Hematopoietic multipotent progenitor cell treated with erythropoietin and hydrocortisone succinate and interleukin-3 and kit ligand, for 6 days (in vitro differentiated cells): ENCODE measurements at regions not wholly inside any gene's neighbourhood (a gene's known extent, or its start where the extent isn't known, plus 50 kb on each side); places are given as distances from the start of the nearest gene placed in this dataset.
A peak's percentile ranks its signal among the peaks of the same experiment; 100 is the strongest.
"Not testable (repeated sequence)": the region's sequence is repeated elsewhere in the genome, so short reads cannot be mapped to it uniquely, and the experiment has no call there.

Experiments
- DNase-seq: peaks from one replicate; pipeline ENCODE4 v3.0.0-alpha.2; 2015

DNA sequence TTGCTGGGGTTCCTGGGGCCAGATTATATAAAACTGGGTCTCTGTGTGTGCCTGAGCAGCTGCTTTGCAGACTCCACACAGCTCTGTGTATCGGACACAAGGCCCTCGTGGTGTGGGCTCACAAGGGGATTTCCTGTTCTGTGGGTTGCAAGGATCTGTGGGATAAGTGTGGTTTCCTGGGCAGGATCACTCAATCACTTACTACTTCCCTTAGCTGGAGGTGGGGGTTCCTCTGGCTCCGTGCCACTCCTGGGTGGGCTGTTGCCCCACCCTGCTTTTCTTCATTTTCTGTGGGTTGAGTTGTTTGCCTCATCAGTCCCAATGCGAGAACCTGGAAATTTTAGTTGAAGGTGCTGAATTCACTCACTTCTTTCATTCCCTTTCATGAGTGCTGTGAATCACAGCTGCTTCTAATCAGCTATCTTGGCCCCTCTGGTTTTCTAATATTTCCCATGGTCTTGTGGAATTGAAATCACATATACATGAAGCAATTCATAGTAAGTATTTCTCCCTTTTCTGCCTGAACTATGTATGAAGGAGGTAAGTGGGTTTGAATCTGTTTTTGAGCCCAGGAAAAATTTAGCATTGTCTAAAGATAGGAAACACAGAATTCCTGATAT is 196.3 kb downstream of the DCDC2C start:
- no peak for DNase-seq

DNA sequence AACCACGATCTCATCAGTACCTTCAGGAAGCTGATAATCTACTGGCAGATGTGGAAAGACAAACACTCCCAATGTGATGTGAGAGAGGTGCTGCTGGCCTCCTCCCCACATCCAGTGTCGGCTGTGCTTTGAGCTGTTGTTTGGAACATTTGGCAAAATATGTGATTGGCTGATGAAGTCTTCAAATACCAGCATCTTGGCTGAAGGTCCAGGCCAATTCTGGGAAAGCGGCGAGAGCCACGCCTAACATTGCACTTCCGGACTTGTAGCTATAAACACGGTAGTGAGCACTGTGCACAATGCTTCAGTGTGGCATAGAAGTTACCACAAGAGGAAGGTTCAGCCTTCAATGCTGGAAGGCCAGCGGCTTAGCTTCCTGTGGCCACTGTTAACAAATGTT is 198.8 kb downstream of the DCDC2C start:
- no peak for DNase-seq

DNA sequence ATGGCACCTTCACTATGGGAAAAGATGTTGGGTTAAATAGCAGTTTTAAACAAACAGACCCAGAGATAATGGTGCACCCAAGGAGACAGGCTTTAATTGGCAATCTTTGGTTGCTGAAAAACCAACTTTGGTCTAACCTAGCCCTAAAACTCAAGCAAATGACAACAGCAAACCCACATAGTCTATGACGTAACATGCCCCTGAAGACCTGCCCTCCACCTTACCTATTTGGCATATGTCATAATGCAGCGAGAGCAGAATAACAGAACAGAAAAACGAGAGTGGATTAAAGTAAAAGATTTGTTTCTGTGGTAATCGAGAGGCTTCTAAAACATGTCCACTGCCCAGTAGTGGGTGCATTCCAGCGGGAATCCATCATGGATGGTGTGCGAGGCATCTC is 200.7 kb downstream of the DCDC2C start:
- DNase-seq: no peak

- DNase-seq: not testable (repeated sequence)
Measured at GRCh38 chr2:3908498-3908897, 205.1 kb downstream of the DCDC2C start.

DNA sequence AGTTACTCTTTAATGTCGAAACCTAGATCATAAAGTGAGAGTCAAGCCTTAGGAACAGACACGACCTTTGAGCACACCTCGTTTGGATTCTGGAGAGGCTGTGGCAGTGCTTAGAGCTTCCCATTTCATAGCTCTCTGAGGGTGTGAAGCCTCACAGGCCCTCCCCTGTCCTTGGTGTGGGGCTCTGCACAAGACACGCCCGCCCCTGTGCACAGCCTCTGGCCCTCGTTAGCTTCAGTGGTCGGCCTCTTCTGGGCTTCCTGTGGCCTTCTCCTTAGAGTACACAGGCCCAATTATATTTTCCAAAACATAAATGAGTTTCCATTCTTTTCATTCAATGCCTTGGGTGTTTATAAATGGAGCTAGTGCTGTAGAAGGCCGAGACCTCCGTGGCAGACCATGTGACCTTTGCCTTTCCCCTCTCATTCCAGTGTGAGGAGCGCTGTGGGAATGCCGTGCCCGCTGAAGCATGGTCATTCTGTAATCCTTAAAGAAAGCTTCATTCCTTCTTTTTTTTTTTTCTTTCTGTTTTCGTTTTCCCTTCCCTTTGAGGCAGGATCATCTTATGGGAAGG is 208.6 kb downstream of the DCDC2C start:
- no peak for DNase-seq

DNA sequence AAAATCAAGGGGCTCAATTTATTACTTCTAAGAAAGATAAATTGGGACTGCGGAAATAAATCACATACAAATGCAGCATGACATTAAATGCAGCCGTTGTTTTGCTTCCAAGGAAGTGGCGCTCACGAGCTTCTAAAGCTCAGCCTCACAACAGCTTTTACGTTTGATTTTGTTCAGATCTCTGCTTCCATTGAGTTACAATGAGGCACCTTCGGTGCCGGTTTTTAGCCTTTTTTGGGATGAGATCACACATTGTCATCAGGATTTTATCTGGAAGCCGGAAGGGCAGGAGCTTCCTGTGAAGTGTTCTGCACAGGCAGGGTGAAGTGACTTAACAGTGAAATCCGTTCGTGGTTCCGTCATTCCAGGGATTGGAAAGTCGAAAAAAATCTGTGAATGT is 209.8 kb downstream of the DCDC2C start:
- no peak for DNase-seq

DNA sequence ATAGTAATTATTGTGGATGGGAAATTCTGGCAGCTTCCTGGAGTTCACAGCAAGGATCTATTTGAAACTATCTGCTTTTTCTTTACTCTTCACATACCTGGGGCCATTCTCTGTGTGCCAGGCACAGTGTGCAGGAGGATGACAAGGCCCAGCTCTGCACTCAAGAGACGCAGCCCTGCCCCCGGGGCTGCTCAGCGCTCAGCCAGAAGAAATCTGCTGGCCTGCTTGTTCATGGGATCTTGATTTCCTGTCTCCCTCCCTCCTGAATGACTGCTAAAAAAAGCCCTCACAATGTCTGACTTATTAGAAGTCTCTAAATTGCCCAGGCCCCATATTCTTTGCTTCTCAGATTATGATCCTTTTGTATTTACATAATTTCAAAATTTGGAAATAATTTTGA is 210.9 kb downstream of the DCDC2C start:
- DNase-seq: no peak

- no peak for DNase-seq
Measured at GRCh38 chr2:3927031-3927430, 223.7 kb downstream of the DCDC2C start.

DNA sequence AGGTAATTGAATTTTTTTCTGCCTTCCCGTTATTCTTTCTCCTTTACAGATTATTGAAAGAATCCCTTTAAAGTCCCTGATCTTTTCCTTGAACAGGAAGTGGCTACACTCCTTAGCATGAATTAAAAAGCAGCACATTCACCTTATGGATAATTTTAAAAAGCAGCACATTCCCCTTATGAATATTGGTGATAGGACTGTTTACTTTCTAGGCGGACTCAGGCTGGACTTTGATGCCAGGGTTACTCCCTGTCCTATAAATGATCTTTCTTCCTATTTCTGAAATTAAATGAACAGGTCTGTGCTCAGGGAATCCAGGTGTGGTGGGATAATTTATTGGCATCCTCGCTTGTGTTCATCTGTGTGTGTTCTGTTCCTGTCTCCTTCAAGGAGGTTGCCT is 226.0 kb downstream of the DCDC2C start:
- DNase-seq: no peak

DNA sequence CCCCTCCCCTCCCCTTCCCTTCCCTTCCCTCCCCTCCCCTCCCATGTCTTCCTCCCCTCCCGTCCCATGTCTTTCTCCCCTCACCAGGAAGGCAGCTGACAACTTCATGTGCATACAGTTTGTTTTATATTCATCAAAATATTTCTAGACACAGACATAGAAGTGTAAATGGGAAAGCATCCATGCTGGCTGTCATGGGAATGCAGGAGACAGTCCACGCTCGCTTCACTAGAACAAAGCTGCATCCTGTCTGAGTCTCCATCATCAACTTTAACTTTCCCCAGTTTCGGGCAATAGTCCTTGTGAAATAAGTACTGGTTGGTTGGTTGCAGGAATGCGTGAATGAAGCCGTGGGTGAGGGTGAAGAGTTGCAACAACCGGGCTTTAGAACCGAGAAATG is 226.9 kb downstream of the DCDC2C start:
- no peak for DNase-seq

DNA sequence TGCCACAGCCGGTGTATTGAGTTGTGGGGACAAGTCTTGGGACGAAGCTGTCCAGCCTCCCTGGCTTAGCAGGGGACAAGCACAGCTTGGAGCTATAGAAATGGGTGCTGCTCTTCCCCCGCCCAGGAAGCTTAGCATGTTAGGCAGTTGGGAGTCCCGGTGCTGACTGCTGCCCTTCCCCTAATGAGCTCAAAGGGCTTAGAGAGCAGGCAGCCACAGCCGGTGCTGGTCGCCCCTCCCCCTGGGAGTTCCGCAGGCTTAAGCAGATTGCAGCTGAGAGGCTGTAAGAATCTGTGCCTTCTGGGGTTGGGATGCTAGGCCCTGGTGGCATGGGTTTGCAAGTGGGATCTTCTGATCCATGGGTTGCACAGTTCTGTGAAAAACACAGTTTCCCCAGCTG is 237.3 kb downstream of the DCDC2C start:
- no peak for DNase-seq

DNA sequence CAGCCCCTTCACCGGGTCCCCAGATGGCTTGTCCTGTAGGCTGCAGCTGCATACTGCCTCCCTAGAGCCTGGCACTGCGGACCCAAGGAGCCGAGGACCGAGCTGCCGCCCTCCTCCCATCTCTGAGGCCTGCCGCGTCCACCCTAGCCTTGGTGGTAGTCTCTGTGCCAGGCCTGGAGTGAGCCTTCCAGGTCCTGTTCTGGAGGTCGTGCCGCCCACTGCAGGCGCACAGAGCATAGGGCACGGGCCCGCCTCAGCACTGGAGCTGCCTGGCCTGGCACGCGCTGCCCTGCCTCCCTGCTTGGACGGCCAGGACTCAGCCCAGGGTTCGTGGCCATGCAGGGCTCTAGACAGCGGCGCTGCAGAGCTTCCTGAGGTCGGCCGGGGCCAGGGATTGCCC is 239.5 kb downstream of the DCDC2C start:
- DNase-seq: no peak

GRCh38 chr2:3944071-3944470 is 240.7 kb downstream of the DCDC2C start:
- DNase-seq: no peak

- no peak for DNase-seq
Measured at GRCh38 chr2:3944841-3945240, 241.5 kb downstream of the DCDC2C start.

- no peak for DNase-seq
Measured at GRCh38 chr2:3948191-3948590, 244.8 kb downstream of the DCDC2C start.

- no peak for DNase-seq
Measured at GRCh38 chr2:3951131-3951954, 248.0 kb downstream of the DCDC2C start.

DNA sequence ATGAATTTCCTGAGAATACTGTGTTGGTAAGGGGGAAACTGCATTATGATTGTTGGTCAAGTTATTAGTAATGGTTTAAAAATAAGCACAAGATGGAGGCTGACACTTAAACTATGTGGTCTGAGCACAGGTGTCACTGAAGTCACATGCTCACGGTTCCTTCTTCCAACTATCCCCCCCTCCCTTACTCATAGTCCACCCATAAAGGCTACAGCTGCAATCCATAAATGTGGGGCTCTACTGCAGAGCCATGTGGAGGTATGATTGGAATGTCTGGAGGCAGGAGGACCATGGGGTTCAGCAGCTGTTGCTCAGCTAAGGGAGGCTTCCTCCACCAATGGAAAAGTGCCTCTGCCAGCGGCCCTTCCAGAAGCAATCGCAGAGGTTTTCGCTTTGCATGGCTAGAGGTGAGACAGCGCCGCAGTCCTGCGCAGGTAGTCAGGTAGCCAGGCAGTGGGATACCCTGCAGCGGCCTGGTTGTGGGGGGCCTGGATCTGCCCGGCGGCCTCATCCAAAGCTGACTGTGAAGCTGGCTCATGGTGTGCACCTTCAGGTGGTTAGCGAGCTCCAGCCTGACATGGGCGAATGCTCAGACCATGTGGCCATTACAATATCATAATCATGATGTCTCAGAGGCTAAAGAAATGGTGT is 249.6 kb downstream of the DCDC2C start:
- no peak for DNase-seq

DNA sequence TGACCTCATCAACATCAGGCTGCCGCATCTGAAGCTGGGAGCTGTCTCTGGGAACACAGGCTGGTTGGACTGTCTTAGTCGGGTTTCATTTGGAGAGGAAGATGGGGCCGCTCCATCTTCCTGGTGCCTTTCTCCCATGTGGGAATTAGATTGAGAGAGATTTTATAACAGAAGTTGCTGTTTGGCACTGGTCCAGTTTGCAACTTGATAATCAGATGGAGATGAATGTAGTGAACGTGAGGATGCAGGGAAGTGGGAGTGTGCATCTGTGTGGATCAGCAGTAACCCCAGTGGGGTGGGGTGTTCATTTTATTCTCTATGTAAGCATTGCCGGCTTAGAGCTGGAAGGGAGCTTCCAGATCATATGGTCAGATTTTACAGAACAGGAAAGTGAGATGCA is 250.9 kb downstream of the DCDC2C start:
- DNase-seq: no peak

- no peak for DNase-seq
Measured at GRCh38 chr2:3956406-3956805, 253.0 kb downstream of the DCDC2C start.

DNA sequence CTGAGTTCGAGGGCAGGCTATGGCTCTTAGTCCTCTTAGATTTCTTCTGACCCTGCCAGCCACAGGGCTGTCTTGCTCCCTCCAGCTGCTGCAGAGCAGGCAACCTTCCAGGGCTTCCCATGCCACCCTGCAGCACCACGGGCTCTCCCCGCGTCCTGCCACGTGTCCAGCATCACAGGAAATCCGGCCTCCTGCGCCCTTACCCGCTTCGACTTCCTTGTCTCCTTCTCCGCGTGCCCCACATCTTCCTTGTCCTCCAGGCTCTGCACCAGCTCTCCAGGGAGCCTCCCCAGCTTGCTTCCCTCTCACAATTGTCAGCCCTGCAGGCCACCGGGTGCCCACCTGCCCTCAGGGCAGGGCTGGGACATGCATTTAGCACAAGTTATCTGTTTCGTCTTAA is 253.5 kb downstream of the DCDC2C start:
- no peak for DNase-seq

DNA sequence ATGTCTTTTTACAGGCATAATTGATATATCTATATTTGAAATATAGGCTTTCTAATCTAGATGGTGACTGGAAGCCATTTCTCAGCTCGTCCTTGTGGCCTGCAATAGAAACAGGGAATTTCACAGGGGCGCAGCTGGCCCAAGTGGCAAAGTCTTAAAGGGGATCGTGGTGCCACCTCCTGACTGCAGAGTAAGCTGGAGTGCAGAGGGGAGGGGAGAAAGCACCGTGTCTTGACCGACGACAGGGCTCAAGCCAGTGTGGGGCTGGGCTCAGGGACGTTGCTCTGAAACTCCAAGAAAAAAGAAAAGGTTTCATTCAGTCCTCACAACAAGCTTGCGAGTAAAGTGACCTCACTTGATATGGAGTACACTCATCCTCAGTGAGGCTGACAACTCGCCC is 255.1 kb downstream of the DCDC2C start:
- no peak for DNase-seq

GRCh38 chr2:3958969-3959368 is 255.6 kb downstream of the DCDC2C start:
- DNase-seq: no peak

GRCh38 chr2:3959372-3959771 is 256.0 kb downstream of the DCDC2C start:
- peak; percentile 53 for DNase-seq

DNA sequence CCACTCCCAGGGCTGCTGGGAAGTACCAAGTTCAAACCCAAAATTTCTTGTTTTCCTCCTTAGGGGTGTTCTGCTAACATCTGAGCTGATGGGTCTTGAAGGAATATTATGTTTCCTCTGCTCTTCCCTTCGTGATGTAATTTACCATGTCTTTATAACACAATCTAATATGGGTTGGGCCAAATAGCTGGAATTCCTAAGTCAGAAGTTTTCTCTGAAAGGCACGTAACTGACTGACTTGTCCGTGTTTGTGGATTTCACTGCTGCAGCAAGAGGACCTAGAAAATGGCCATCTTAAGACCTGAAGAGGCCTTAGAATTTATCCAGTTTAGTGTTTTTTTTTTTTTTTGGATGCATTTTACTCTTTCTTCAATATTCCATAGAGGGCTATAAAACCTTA is 256.7 kb downstream of the DCDC2C start:
- no peak for DNase-seq
